K562 (cell line): ENCODE measurements at regions not wholly inside any gene's neighbourhood (a gene's known extent, or its start where the extent isn't known, plus 50 kb on each side); places are given as distances from the start of the nearest gene placed in this dataset.

ENCODE experiments used
- ATAC-seq: fragments of 200-7000 bp; cut with Tn5 transposase; 3 replicates; pipeline ENCODE4 v1.9.1; 2020; ENCODE audit warnings: moderate library complexity
- BruUV-seq: library from RNA; stranded (reverse); fragments of 400-500 nt; replicated peaks from 2 replicates; lab custom pipeline; 2021; lab: Mats Ljungman, UMichigan
- CTCF ChIA-PET: fragments of 300-600 bp; formaldehyde crosslinking; extraction: SDS; loops from one replicate; lab custom pipeline; 2021; ENCODE audit warnings: low intra/inter-chr PET ratio; lab: Yijun Ruan, JAX
- POLR2A ChIA-PET: fragments of 300-600, 350-650 bp; sonication (Branson Sonifier 250); formaldehyde crosslinking; extraction: SDS; loops from one replicate; lab custom pipeline; 2021; ENCODE audit warnings: antibody characterized with exemption, inconsistent platforms; lab: Yijun Ruan, JAX
- DNase-seq, 4 experiments: peaks; one replicate each; pipeline versions ENCODE4 v3.0.0 to v3.0.0-alpha.2; 2011 to 2018; ENCODE audit warnings: low spot score in 3 of 4, mixed read lengths in 3 of 4; ENCODE audit errors: extremely low read depth in 1 of 4
- FAIRE-seq: peaks from 2 replicates; lab custom pipeline; 2011; peaks lifted over from hg19 to GRCh38; lab: Jason Lieb, UNC
- H2AFZ ChIP-seq: 2 replicates; pipeline ENCODE4 v1.6.0; 2011; ENCODE audit warnings: low read depth, low read length, control low read depth, inconsistent platforms
- H3K27ac ChIP-seq: fragments of 200-600 bp; 3 replicates; pipeline ENCODE4 v1.8.0; 2011; ENCODE audit warnings: low read depth, mild to moderate bottlenecking, control low read depth, inconsistent platforms, low read length, moderate library complexity, mixed read lengths; ENCODE audit errors: extremely low read depth
- H3K27me3 ChIP-seq, 2 experiments: fragments of 300-600 bp in 1 of 2; 2 replicates in 1 of 2; 3 replicates in 1 of 2; pipeline versions ENCODE4 v1.6.0 to v1.8.0; 2011; ENCODE audit warnings: inconsistent platforms in 2 of 2, low read length in 2 of 2, mild to moderate bottlenecking in 1 of 2, mixed read lengths in 1 of 2, moderate library complexity in 1 of 2; ENCODE audit not compliant: control insufficient read depth in 2 of 2, insufficient read depth in 2 of 2
- H3K36me3 ChIP-seq: fragments of 300-600 bp; 3 replicates; pipeline ENCODE4 v1.8.0; 2011; ENCODE audit warnings: mild to moderate bottlenecking, low read length, inconsistent platforms; ENCODE audit not compliant: control insufficient read depth, insufficient read depth
- H3K4me1 ChIP-seq, 2 experiments: fragments of 200-600 bp in 1 of 2; replicated peaks in 1 of 2; 2 replicates in 1 of 2; 3 replicates in 1 of 2; pipeline versions ENCODE4 v1.5.1 to v1.8.0; 2011; ENCODE audit warnings: inconsistent platforms in 2 of 2, low read length in 2 of 2, mild to moderate bottlenecking in 1 of 2, mixed read lengths in 1 of 2, moderate library complexity in 1 of 2; ENCODE audit not compliant: control insufficient read depth in 2 of 2, insufficient read depth in 2 of 2
- H3K4me2 ChIP-seq: 2 replicates; pipeline ENCODE4 v1.6.1; 2011; ENCODE audit warnings: low read length, control low read depth, inconsistent platforms, mixed read lengths; ENCODE audit not compliant: insufficient read depth
- H3K4me3 ChIP-seq: fragments of 200-600 bp; sonication (generic), shearing (Covaris generic); 2 replicates; pipeline ENCODE4 v1.5.1; 2016; ENCODE audit warnings: control low read depth, inconsistent platforms
- H3K79me2 ChIP-seq: fragments of 200-600 bp; 3 replicates; pipeline ENCODE4 v1.8.0; 2011; ENCODE audit warnings: low read length, inconsistent platforms; ENCODE audit not compliant: control insufficient read depth, insufficient read depth
- H3K9ac ChIP-seq, 2 experiments: 2 replicates each; pipeline versions ENCODE4 v1.6.0 to v1.6.1; 2011; ENCODE audit warnings: low read depth in 2 of 2, low read length in 2 of 2, control low read depth in 1 of 2, inconsistent platforms in 1 of 2, mild to moderate bottlenecking in 1 of 2, mixed read lengths in 1 of 2; ENCODE audit not compliant: insufficient read depth in 1 of 2
- H3K9me1 ChIP-seq: one replicate; pipeline ENCODE4 v1.6.0; 2011; ENCODE audit warnings: inconsistent platforms, mild to moderate bottlenecking, low read length, moderate library complexity; ENCODE audit not compliant: control insufficient read depth, insufficient read depth
- H3K9me3 ChIP-seq: replicated peaks from 2 replicates; pipeline ENCODE4 v1.5.1; 2011; ENCODE audit warnings: low read depth, low read length, inconsistent platforms; ENCODE audit not compliant: control insufficient read depth, insufficient read depth
- H4K20me1 ChIP-seq: replicated peaks from 2 replicates; pipeline ENCODE4 v1.6.1; 2011; ENCODE audit warnings: low read length, inconsistent platforms, mixed read lengths; ENCODE audit not compliant: control insufficient read depth, insufficient read depth
- CHD1 ChIP-seq: fragments of 200-600 bp; sonication (generic); IDR thresholded peaks from one replicate; pipeline ENCODE4 v1.6.1; 2012; ENCODE audit warnings: mild to moderate bottlenecking, moderate library complexity, low read length, inconsistent platforms
- CTCF ChIP-seq, 3 experiments: IDR thresholded peaks in 2 of 3; conservative IDR thresholded peaks in 1 of 3; 2 replicates each; pipeline ENCODE4 v1.5.1; 2011 to 2012; ENCODE audit warnings: low read length in 3 of 3, mild to moderate bottlenecking in 3 of 3, control low read depth in 2 of 3, improper control_type of control experiment in 1 of 3, inconsistent platforms in 1 of 3, low read depth in 1 of 3, mixed read lengths in 1 of 3, moderate library complexity in 1 of 3; ENCODE audit not compliant: insufficient read depth in 2 of 3
- FIP1L1 ChIP-seq: fragments of 200-400 bp; formaldehyde crosslinking; IDR thresholded peaks from 2 replicates; pipeline ENCODE4 v1.6.1; 2018; ENCODE audit warnings: mild to moderate bottlenecking, low read depth, low read length; ENCODE audit not compliant: poor library complexity, severe bottlenecking
- HNRNPK ChIP-seq: fragments of 200-400 bp; formaldehyde crosslinking; IDR thresholded peaks from one replicate; pipeline ENCODE4 v1.6.1; 2018; ENCODE audit warnings: mild to moderate bottlenecking, low read depth, low read length; ENCODE audit not compliant: poor library complexity, severe bottlenecking
- ILF3 ChIP-seq: fragments of 450-650 bp; IDR thresholded peaks from 2 replicates; pipeline ENCODE4 v1.6.1; 2018; ENCODE audit warnings: antibody characterized with exemption, mild to moderate bottlenecking, moderate library complexity, borderline replicate concordance
- RBM22 ChIP-seq: fragments of 200-400 bp; formaldehyde crosslinking; IDR thresholded peaks from 2 replicates; pipeline ENCODE4 v1.6.1; 2018; ENCODE audit warnings: low read length, low read depth; ENCODE audit not compliant: poor library complexity, severe bottlenecking
- SMARCA5 ChIP-seq: fragments of 450-650 bp; IDR thresholded peaks from 2 replicates; pipeline ENCODE4 v1.6.1; 2016
- TEAD1 ChIP-seq, 2 experiments: fragments of 450-650 bp in 1 of 2; sonication (generic) in 1 of 2; formaldehyde crosslinking; IDR thresholded peaks; 2 replicates each; pipeline versions ENCODE4 v1.4.0 to v1.8.0; 2020 to 2022; ENCODE audit warnings: mild to moderate bottlenecking in 2 of 2, missing genetic modification reagents in 1 of 2
- ZBTB8A ChIP-seq: fragments of 450-650 bp; IDR thresholded peaks from 2 replicates; pipeline ENCODE4 v1.6.1; 2018; ENCODE audit warnings: mild to moderate bottlenecking, moderate library complexity; ENCODE audit not compliant: partially characterized antibody
- ZNF23 ChIP-seq: fragments of 250-450 bp; sonication (Bioruptor Pico); IDR thresholded peaks from 2 replicates; pipeline ENCODE4 v1.4.0; 2020; ENCODE audit warnings: mild to moderate bottlenecking
- WGBS: fragments of 100-300 bp; shearing (Covaris generic); methylation state at CpG from one replicate; pipeline ENCODE4 v1.1.6; 2016; ENCODE audit warnings: low coverage, mixed read lengths; ENCODE audit not compliant: insufficient coverage; ENCODE audit errors: missing lambda C conversion rate; 5-methylcytosine and 5-hydroxymethylcytosine counted together
- in situ Hi-C: fragments of 300-500 bp; cut with MboI; formaldehyde crosslinking; loops from 4 replicates; pipeline ENCODE4 v1.15.0; 2018; ENCODE audit warnings: inconsistent platforms, mixed read lengths
- intact Hi-C: fragments of 100-400 bp; cut with micrococcal nuclease; formaldehyde crosslinking; loops from 2 replicates; pipeline ENCODE4 v1.14.2; 2022
- TF ChIP-seq, protein P1 (sequence below): fragments of 250-450 bp; sonication (Bioruptor Pico); IDR thresholded peaks from 2 replicates; pipeline ENCODE4 v1.9.0; 2021; ENCODE audit warnings: mild to moderate bottlenecking, inconsistent platforms
- TF ChIP-seq, protein P2 (sequence below): fragments of 250-450 bp; sonication (Bioruptor Pico); IDR thresholded peaks from 2 replicates; pipeline ENCODE4 v1.8.0; 2021; ENCODE audit warnings: moderate library complexity, mild to moderate bottlenecking, inconsistent platforms

DNA sequence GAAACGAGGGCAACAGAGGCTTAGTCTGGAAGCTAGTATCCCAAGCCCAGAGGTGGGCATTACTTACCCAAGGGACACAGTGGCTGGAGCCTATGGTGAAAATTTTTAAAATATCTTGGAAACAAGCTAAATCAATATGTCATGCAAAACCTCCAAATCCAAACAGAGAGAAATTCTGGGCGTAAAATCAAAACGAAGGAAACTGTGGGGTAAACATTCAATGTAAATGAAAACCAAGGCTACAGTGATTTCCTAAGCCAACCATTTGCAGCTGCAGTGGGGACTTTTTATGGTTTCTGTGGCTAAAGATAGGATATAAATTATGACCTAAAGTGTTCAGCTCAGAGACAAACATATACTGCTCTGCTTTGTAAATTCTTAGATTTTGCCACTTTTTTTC, 507.7 kb upstream of the DIAPH2 start:
- Histone ChIP-seq H3K4me2 (no peak overlapping the region), H3K9me1 (no peaks in the 10 kb centered on the region), H3K79me2 (no peaks in the 10 kb centered on the region), H3K4me3 (no peak overlapping the region), H2AFZ (no peak overlapping the region), H4K20me1 (no peaks in the 10 kb centered on the region), H3K27me3 (no peaks in the 10 kb centered on the region), H3K36me3 (no peaks in the 10 kb centered on the region), H3K4me1 (no peaks in the 10 kb centered on the region), H3K9ac (no peak overlapping the region), H3K27ac (no peak overlapping the region), H3K9me3 (no peaks in the 10 kb centered on the region)
- ChIA-PET CTCF (no interaction called here), POLR2A (interaction anchor here (0.6 kb wide), 1 partner anchor 226 kb away, joined by 3 read pairs; no protein-coding TSS in a partner anchor)
- TF ChIP-seq ZBTB8A = no peak
- TF ChIP-seq ZNF23 (CRISPR knock-in tag) = no peak
- no peak for TF ChIP-seq SMARCA5
- no peak for ATAC-seq
- intact Hi-C loops (no loop called here), in situ Hi-C loops (no loop called here)
- DNase-seq = no peak
- BruUV-seq = no TSS peak
- FAIRE-seq = no peak
- WGBS = 0% methylated on average over 3 of the region's 3 CpGs

- no TSS peak for BruUV-seq
- Histone ChIP-seq H3K27ac (no peak overlapping the region), H3K4me3 (no peak overlapping the region), H3K4me1 (no peaks in the 10 kb centered on the region), H3K9me3 (no peaks in the 10 kb centered on the region), H3K36me3 (no peaks in the 10 kb centered on the region), H3K27me3 (no peaks in the 10 kb centered on the region), H2AFZ (no peak overlapping the region), H3K79me2 (no peaks in the 10 kb centered on the region), H3K9ac (no peak overlapping the region), H3K9me1 (no peaks in the 10 kb centered on the region), H4K20me1 (no peaks in the 10 kb centered on the region), H3K4me2 (no peak overlapping the region)
- DNase-seq = no peak
- ATAC-seq = no peak
- intact Hi-C loops (no loop called here), in situ Hi-C loops (no loop called here)
- POLR2A ChIA-PET = no interaction called here
- FAIRE-seq = no peak
- CTCF ChIA-PET = interaction anchor here (0.6 kb wide), 1 partner anchor 1098 kb away, joined by 3 read pairs; no protein-coding TSS in a partner anchor
- 0% methylated on average over 3 of the region's 4 CpGs for WGBS
- TF ChIP-seq, protein P1, sequence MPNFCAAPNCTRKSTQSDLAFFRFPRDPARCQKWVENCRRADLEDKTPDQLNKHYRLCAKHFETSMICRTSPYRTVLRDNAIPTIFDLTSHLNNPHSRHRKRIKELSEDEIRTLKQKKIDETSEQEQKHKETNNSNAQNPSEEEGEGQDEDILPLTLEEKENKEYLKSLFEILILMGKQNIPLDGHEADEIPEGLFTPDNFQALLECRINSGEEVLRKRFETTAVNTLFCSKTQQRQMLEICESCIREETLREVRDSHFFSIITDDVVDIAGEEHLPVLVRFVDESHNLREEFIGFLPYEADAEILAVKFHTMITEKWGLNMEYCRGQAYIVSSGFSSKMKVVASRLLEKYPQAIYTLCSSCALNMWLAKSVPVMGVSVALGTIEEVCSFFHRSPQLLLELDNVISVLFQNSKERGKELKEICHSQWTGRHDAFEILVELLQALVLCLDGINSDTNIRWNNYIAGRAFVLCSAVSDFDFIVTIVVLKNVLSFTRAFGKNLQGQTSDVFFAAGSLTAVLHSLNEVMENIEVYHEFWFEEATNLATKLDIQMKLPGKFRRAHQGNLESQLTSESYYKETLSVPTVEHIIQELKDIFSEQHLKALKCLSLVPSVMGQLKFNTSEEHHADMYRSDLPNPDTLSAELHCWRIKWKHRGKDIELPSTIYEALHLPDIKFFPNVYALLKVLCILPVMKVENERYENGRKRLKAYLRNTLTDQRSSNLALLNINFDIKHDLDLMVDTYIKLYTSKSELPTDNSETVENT (CRISPR knock-in tag) = no peak
- TF ChIP-seq FIP1L1 (no peak), CHD1 (no peak), ILF3 (no peak), TEAD1 (CRISPR knock-in tag; IDR thresholded peaks at IDR 0.05) (no peak), HNRNPK (no peak), RBM22 (no peak), CTCF (IDR thresholded peaks at IDR 0.05 in 2 of 3, conservative IDR thresholded peaks at IDR 0.05 in 1 of 3; ENCODE audit: insufficient read depth in 2 of 3, low read depth in 1 of 3, low read length in 3 of 3) (no peak)
- TF ChIP-seq, protein P2, sequence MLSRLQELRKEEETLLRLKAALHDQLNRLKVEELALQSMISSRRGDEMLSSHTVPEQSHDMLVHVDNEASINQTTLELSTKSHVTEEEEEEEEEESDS (CRISPR knock-in tag) = no peak
Measured at GRCh38 chrX:96181605-96182004, 503.0 kb upstream of the DIAPH2 start.
